Suprapubic skin (tissue), 4 donors: ENCODE measurements at regions not wholly inside any gene's neighbourhood (a gene's known extent, or its start where the extent isn't known, plus 50 kb on each side); places are given as distances from the start of the nearest gene placed in this dataset.

Experiments
- DNase-seq, 2 donors: peaks; one replicate each; pipeline ENCODE4 v3.0.0-alpha.2; 2019; ENCODE audit warnings: low spot score in 2 of 2
- H3K27ac ChIP-seq: fragments of 200-600 bp; sonication (generic); one replicate; pipeline ENCODE4 v1.5.1; 2019
- H3K27me3 ChIP-seq: fragments of 200-600 bp; sonication (generic); one replicate; pipeline ENCODE4 v1.5.1; 2019
- H3K36me3 ChIP-seq: fragments of 200-600 bp; sonication (generic); one replicate; pipeline ENCODE4 v1.5.1; 2019
- H3K4me1 ChIP-seq: fragments of 200-600 bp; sonication (generic); one replicate; pipeline ENCODE4 v1.5.1; 2019
- H3K4me3 ChIP-seq: fragments of 200-600 bp; sonication (generic); one replicate; pipeline ENCODE4 v1.5.1; 2019; ENCODE audit warnings: mild to moderate bottlenecking
- H3K9me3 ChIP-seq: fragments of 200-600 bp; sonication (generic); one replicate; pipeline ENCODE4 v1.5.1; 2019
- EP300 ChIP-seq: sonication (generic); formaldehyde crosslinking; IDR thresholded peaks from one replicate; pipeline ENCODE4 v1.6.1; 2017; ENCODE audit warnings: antibody characterized with exemption
- POLR2A ChIP-seq, 2 donors: fragments of 450-650 bp; IDR thresholded peaks; one replicate each; pipeline ENCODE4 v1.6.1; 2017; ENCODE audit warnings: antibody characterized with exemption in 2 of 2, mild to moderate bottlenecking in 2 of 2, moderate library complexity in 2 of 2
- POLR2AphosphoS5 ChIP-seq, 3 donors: sonication (generic); formaldehyde crosslinking; IDR thresholded peaks; one replicate each; pipeline ENCODE4 v1.6.1; 2017; ENCODE audit warnings: antibody characterized with exemption in 3 of 3
- WGBS: methylation state at CpG from one replicate; pipeline ENCODE4 v1.1.5; 2018; 5-methylcytosine and 5-hydroxymethylcytosine counted together
- TF ChIP-seq, protein P1 (sequence below), 2 donors: fragments of 200-600 bp in 1 of 2; fragments of 450-650 bp in 1 of 2; sonication (generic) in 1 of 2; IDR thresholded peaks; one replicate each; pipeline ENCODE4 v1.5.1; 2016 to 2019; ENCODE audit warnings: antibody characterized with exemption in 2 of 2, mild to moderate bottlenecking in 1 of 2, moderate library complexity in 1 of 2

- Histone ChIP-seq H3K9me3 (no peaks in the 10 kb centered on the region), H3K4me1 (peaks cover 5% of the 10 kb centered on the region), H3K27me3 (no peaks in the 10 kb centered on the region), H3K36me3 (no peaks in the 10 kb centered on the region), H3K27ac (no peak overlapping the region), H3K4me3 (no peak overlapping the region)
- no peak for DNase-seq
- TF ChIP-seq POLR2AphosphoS5 (IDR thresholded peaks at IDR 0.05) (no peak), POLR2A (IDR thresholded peaks at IDR 0.05) (no peak)
- WGBS = 78% methylated on average over 2 of the region's 2 CpGs
Observed at GRCh38 chr5:159792180-159792579, 124.1 kb upstream of the ADRA1B start.

DNA sequence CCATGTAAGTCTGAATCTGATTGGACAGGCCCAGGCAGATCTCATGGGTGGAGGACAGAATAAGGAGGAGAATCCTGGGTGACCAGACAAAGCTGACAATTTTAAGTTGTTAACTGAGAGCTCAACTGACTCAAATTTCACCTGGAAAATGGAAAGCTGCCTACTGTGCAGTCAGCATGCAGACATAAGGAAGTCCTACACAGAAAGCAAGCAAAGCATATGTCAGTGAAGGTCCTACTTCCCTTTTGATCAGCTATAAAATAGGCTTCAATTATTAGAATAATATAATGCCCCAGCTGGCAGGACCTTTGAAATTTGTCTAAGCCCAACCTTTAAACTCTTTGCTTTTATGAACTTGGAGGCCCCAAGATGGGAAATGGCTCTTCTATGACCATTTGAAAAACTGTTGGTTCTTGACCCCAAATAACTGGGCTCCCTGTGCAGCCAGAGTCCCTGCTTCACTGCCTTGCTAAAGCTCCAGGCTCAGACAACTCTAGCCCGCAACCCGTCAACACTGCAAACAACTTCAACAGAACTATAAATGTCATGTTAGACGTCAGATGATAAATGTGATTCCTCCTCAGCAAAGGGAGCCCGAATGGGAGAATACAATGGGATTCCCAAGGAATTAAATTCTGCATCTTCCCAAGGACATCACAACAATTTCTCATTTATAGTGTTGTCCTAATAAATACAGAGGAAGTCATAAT is 118.9 kb upstream of the ADRA1B start:
- DNase-seq = no peak
- no peaks in the 10 kb centered on the region for H3K27me3 ChIP-seq
- H3K27ac ChIP-seq = no peak overlapping the region
- H3K9me3 ChIP-seq = no peaks in the 10 kb centered on the region
- H3K4me3 ChIP-seq = no peak overlapping the region
- TF ChIP-seq, protein P1, sequence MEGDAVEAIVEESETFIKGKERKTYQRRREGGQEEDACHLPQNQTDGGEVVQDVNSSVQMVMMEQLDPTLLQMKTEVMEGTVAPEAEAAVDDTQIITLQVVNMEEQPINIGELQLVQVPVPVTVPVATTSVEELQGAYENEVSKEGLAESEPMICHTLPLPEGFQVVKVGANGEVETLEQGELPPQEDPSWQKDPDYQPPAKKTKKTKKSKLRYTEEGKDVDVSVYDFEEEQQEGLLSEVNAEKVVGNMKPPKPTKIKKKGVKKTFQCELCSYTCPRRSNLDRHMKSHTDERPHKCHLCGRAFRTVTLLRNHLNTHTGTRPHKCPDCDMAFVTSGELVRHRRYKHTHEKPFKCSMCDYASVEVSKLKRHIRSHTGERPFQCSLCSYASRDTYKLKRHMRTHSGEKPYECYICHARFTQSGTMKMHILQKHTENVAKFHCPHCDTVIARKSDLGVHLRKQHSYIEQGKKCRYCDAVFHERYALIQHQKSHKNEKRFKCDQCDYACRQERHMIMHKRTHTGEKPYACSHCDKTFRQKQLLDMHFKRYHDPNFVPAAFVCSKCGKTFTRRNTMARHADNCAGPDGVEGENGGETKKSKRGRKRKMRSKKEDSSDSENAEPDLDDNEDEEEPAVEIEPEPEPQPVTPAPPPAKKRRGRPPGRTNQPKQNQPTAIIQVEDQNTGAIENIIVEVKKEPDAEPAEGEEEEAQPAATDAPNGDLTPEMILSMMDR (IDR thresholded peaks at IDR 0.05) = no peak
- WGBS = 92% methylated on average over 4 of the region's 4 CpGs
- H3K4me1 ChIP-seq = no peaks in the 10 kb centered on the region
- no peaks in the 10 kb centered on the region for H3K36me3 ChIP-seq

DNA sequence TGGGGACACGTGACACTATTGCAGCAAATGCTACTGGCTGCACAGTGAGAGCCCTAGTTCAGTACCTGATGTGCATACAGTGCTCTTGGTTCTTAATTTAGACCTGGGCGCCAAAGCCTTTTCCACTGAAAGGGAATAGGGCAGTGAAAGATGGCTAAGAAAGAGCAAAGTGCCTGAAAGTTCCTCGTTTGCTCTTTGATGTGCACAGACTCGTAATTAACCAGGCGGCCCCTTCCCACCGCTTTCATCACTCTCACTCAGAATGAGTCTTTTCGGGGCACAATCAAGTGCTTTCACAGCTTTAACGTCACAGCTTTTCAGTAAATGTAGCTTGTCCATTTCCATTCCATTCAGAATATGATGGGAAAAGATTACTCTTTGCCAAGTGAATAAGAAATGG is 116.6 kb upstream of the ADRA1B start:
- Histone ChIP-seq H3K36me3 (no peaks in the 10 kb centered on the region), H3K4me1 (no peaks in the 10 kb centered on the region), H3K27me3 (no peaks in the 10 kb centered on the region), H3K4me3 (no peak overlapping the region), H3K9me3 (no peaks in the 10 kb centered on the region), H3K27ac (no peak overlapping the region)
- TF ChIP-seq EP300 (no peak), POLR2AphosphoS5 (IDR thresholded peaks at IDR 0.05) (no peak), POLR2A (IDR thresholded peaks at IDR 0.05) (no peak)
- TF ChIP-seq, protein P1 (IDR thresholded peaks at IDR 0.05) = no peak
- WGBS = 80% methylated on average over 8 of the region's 8 CpGs
- DNase-seq = no peak

GRCh38 chr5:159800131-159800840 is 116.0 kb upstream of the ADRA1B start:
- Histone ChIP-seq H3K9me3 (no peaks in the 10 kb centered on the region), H3K27ac (no peak overlapping the region), H3K4me3 (no peak overlapping the region), H3K4me1 (no peaks in the 10 kb centered on the region), H3K27me3 (no peaks in the 10 kb centered on the region), H3K36me3 (no peaks in the 10 kb centered on the region)
- WGBS = 94% methylated on average over 8 of the region's 8 CpGs
- no peak for DNase-seq
- TF ChIP-seq POLR2AphosphoS5 (IDR thresholded peaks at IDR 0.05) (no peak), EP300 (no peak), POLR2A (IDR thresholded peaks at IDR 0.05) (no peak)
- TF ChIP-seq, protein P1 (IDR thresholded peaks at IDR 0.05) = no peak

GRCh38 chr5:159801303-159801702 is 115.0 kb upstream of the ADRA1B start:
- no peak overlapping the region for H3K4me3 ChIP-seq
- H3K4me1 ChIP-seq = no peaks in the 10 kb centered on the region
- no peak for DNase-seq
- no peaks in the 10 kb centered on the region for H3K27me3 ChIP-seq
- H3K36me3 ChIP-seq = no peaks in the 10 kb centered on the region
- TF ChIP-seq, protein P1 (IDR thresholded peaks at IDR 0.05) = no peak
- TF ChIP-seq POLR2A (IDR thresholded peaks at IDR 0.05) (no peak), EP300 (no peak), POLR2AphosphoS5 (IDR thresholded peaks at IDR 0.05) (no peak)
- WGBS = 88% methylated on average over 8 of the region's 8 CpGs
- H3K9me3 ChIP-seq = no peaks in the 10 kb centered on the region
- no peak overlapping the region for H3K27ac ChIP-seq
